ENCODE measurements at regions not wholly inside any gene's neighbourhood (a gene's known extent, or its start where the extent isn't known, plus 50 kb on each side); places are given as distances from the start of the nearest gene placed in this dataset.

GRCh38 chr16:5763176-5763575, 665.6 kb upstream of the EEF2KMT start:
- no peaks in the 10 kb centered on the region; a peak in 2 of 4 replicates for H3K9me3 ChIP-seq (ENCODE audit: control insufficient read depth in 1 of 2, insufficient read depth in 1 of 2, low read depth in 1 of 2, low read length in 2 of 2)
- TF ChIP-seq FOSL1 (IDR thresholded peaks at IDR 0.05; ENCODE audit: low read depth) (no peak), ZBTB33 (IDR thresholded peaks at IDR 0.05; ENCODE audit: extremely low read depth, insufficient replicate concordance, low read length) (no peak)
- H3K36me3 ChIP-seq (ENCODE audit: control insufficient read depth in 1 of 2, insufficient read depth in 2 of 2, low read length in 2 of 2), result no peaks in the 10 kb centered on the region
- no peak overlapping the region for H3K4me2 ChIP-seq (ENCODE audit: low read length)
- H3K9ac ChIP-seq (ENCODE audit: low read length), result no peak overlapping the region
- no peaks in the 10 kb centered on the region for H4K20me1 ChIP-seq (ENCODE audit: insufficient read depth)
- no peak overlapping the region for H2AFZ ChIP-seq (ENCODE audit: low read depth, low read length, poor library complexity, severe bottlenecking)
- intact Hi-C loops (cut with micrococcal nuclease), result no loop called here
- H3K79me2 ChIP-seq (ENCODE audit: insufficient read depth, low read length), result no peaks in the 10 kb centered on the region
- DNase-seq (ENCODE audit: low read depth, low spot score) (no peak), ATAC-seq (no peak)
- H3K27ac ChIP-seq (ENCODE audit: low read depth, low read length), result no peak overlapping the region
- no TSS peak for BruUV-seq (replicated peaks)
- H3K27me3 ChIP-seq (ENCODE audit: insufficient read depth, low read length), result no peaks in the 10 kb centered on the region
- no peak overlapping the region for H3K4me3 ChIP-seq (replicated peaks in 1 of 2; ENCODE audit: low read depth in 1 of 2, low read length in 2 of 2)
- ChIA-PET POLR2A (no interaction called here), RAD21 (ENCODE audit: low non-redundant PET in 1 of 2, low total read pairs in 2 of 2, uncharacterized antibody in 2 of 2, unreplicated experiment in 2 of 2) (no interaction called here), CTCF (no interaction called here)
- H3K4me1 ChIP-seq (ENCODE audit: control insufficient read depth in 1 of 2, insufficient read depth in 2 of 2, low read length in 2 of 2), result no peaks in the 10 kb centered on the region
- H3K9me2 ChIP-seq (ENCODE audit: insufficient read depth), result no peaks in the 10 kb centered on the region

- Histone ChIP-seq H3K4me1 (ENCODE audit: control insufficient read depth in 1 of 2, insufficient read depth in 2 of 2, low read length in 2 of 2) (no peaks in the 10 kb centered on the region), H3K27ac (ENCODE audit: low read depth, low read length) (no peak overlapping the region), H3K9ac (ENCODE audit: low read length) (no peak overlapping the region), H3K79me2 (ENCODE audit: insufficient read depth, low read length) (no peaks in the 10 kb centered on the region), H3K4me3 (replicated peaks in 1 of 2; ENCODE audit: low read depth in 1 of 2, low read length in 2 of 2) (no peak overlapping the region), H3K9me3 (ENCODE audit: control insufficient read depth in 1 of 2, insufficient read depth in 1 of 2, low read depth in 1 of 2, low read length in 2 of 2) (no peaks in the 10 kb centered on the region; a peak in 2 of 4 replicates), H4K20me1 (ENCODE audit: insufficient read depth) (no peaks in the 10 kb centered on the region), H3K27me3 (ENCODE audit: insufficient read depth, low read length) (no peaks in the 10 kb centered on the region), H2AFZ (ENCODE audit: low read depth, low read length, poor library complexity, severe bottlenecking) (no peak overlapping the region), H3K9me2 (ENCODE audit: insufficient read depth) (no peaks in the 10 kb centered on the region), H3K4me2 (ENCODE audit: low read length) (no peak overlapping the region), H3K36me3 (ENCODE audit: control insufficient read depth in 1 of 2, insufficient read depth in 2 of 2, low read length in 2 of 2) (no peaks in the 10 kb centered on the region)
- CTCF ChIA-PET, result no interaction called here
- no peak for ATAC-seq
- intact Hi-C loops (cut with micrococcal nuclease), result no loop called here
- no peak for DNase-seq (ENCODE audit: low read depth, low spot score)
- no TSS peak for BruUV-seq (replicated peaks)
- POLR2A ChIA-PET, result no interaction called here
- RAD21 ChIA-PET (ENCODE audit: low non-redundant PET in 1 of 2, low total read pairs in 2 of 2, uncharacterized antibody in 2 of 2, unreplicated experiment in 2 of 2), result no interaction called here
- TF ChIP-seq MAX (IDR thresholded peaks at IDR 0.05) (no peak), ZNF274 (IDR thresholded peaks at IDR 0.05; ENCODE audit: low read depth, low read length) (no peak), YY1 (IDR thresholded peaks at IDR 0.05; ENCODE audit: extremely low read depth, insufficient replicate concordance, low read depth, low read length) (no peak), ELF1 (IDR thresholded peaks at IDR 0.05; ENCODE audit: borderline replicate concordance, low read depth) (no peak), POLR2A (IDR thresholded peaks at IDR 0.05; ENCODE audit: borderline replicate concordance, extremely low read depth, insufficient read depth, insufficient read length) (no peak), CTCF (IDR thresholded peaks at IDR 0.05 in 2 of 3, conservative IDR thresholded peaks at IDR 0.05 in 1 of 3; ENCODE audit: borderline replicate concordance in 1 of 3, insufficient read depth in 1 of 3, low read depth in 2 of 3, low read length in 2 of 3) (no peak), JUND (IDR thresholded peaks at IDR 0.05) (no peak), ZBTB33 (IDR thresholded peaks at IDR 0.05; ENCODE audit: extremely low read depth, insufficient replicate concordance, low read length) (no peak), EZH2 (IDR thresholded peaks at IDR 0.05) (no peak), SRF (IDR thresholded peaks at IDR 0.05; ENCODE audit: low read depth) (no peak), CEBPB (IDR thresholded peaks at IDR 0.05; ENCODE audit: low read depth) (no peak), FOSL1 (IDR thresholded peaks at IDR 0.05; ENCODE audit: low read depth) (no peak), SIN3A (IDR thresholded peaks at IDR 0.05; ENCODE audit: low read depth) (no peak)
Measured at GRCh38 chr16:5762362-5762761, 664.8 kb upstream of the EEF2KMT start.
